ENCODE measurements at regions not wholly inside any gene's neighbourhood (a gene's known extent, or its start where the extent isn't known, plus 50 kb on each side); places are given as distances from the start of the nearest gene placed in this dataset.

GRCh38 chr4:30617836-30618235 lies 102.3 kb upstream of the PCDH7 start:
- Histone ChIP-seq H3K79me2 (ENCODE audit: insufficient read depth, low read length) (no peaks in the 10 kb centered on the region), H3K27me3 (ENCODE audit: control insufficient read depth in 2 of 2, insufficient read depth in 2 of 2, low read length in 2 of 2) (no peaks in the 10 kb centered on the region), H3K4me1 (ENCODE audit: control insufficient read depth in 1 of 2, insufficient read depth in 2 of 2, low read length in 2 of 2) (no peaks in the 10 kb centered on the region), H4K20me1 (ENCODE audit: insufficient read depth, low read length) (no peaks in the 10 kb centered on the region), H3K4me3 (replicated peaks in 1 of 3; ENCODE audit: low read depth in 2 of 3, low read length in 3 of 3) (no peak overlapping the region), H3K9me3 (replicated peaks in 1 of 2; ENCODE audit: control insufficient read depth in 1 of 2, insufficient read depth in 1 of 2, low read length in 2 of 2) (no peaks in the 10 kb centered on the region), H3K36me3 (replicated peaks in 1 of 2; ENCODE audit: control insufficient read depth in 1 of 2, insufficient read depth in 2 of 2, low read length in 2 of 2) (no peaks in the 10 kb centered on the region), H3K27ac (ENCODE audit: low read depth in 1 of 2, low read length in 2 of 2) (no peak overlapping the region), H3K4me2 (replicated peaks; ENCODE audit: extremely low read depth, low read length, poor library complexity, severe bottlenecking) (no peak overlapping the region), H3K9ac (ENCODE audit: insufficient read depth, low read length, poor library complexity, severe bottlenecking) (no peak overlapping the region), H2AFZ (ENCODE audit: insufficient read depth, low read depth, low read length, poor library complexity, severe bottlenecking) (no peak overlapping the region)
- no peaks in the 10 kb centered on the region for H3K4me1 Mint-ChIP-seq
- no CpG with 5 or more reads among the region's 2 CpGs for WGBS (ENCODE audit: insufficient coverage)
- no peak overlapping the region for H3K4me3 Mint-ChIP-seq
- intact Hi-C loops (cut with micrococcal nuclease), result no loop called here
- H3K27me3 Mint-ChIP-seq (ENCODE audit: low read depth in 3 of 3), result peaks cover 0 to 2% (median 0%) of the 10 kb centered on the region in 3 donors
- no peak for DNase-seq
- H3K36me3 Mint-ChIP-seq, result no peaks in the 10 kb centered on the region
- H3K27ac Mint-ChIP-seq, result no peak overlapping the region
- no peaks in the 10 kb centered on the region for H3K9me3 Mint-ChIP-seq
- TF ChIP-seq CTCF (IDR thresholded peaks at IDR 0.05), result no peak

GRCh38 chr4:30619679-30620078 lies 100.5 kb upstream of the PCDH7 start:
- no peaks in the 10 kb centered on the region for H4K20me1 ChIP-seq (ENCODE audit: insufficient read depth, low read length)
- H3K4me1 Mint-ChIP-seq, result no peaks in the 10 kb centered on the region
- no peaks in the 10 kb centered on the region for H3K79me2 ChIP-seq (ENCODE audit: insufficient read depth, low read length)
- no peak overlapping the region for H3K9ac ChIP-seq (ENCODE audit: insufficient read depth, low read length, poor library complexity, severe bottlenecking)
- no peak for DNase-seq
- no peak overlapping the region for H3K4me2 ChIP-seq (replicated peaks; ENCODE audit: extremely low read depth, low read length, poor library complexity, severe bottlenecking)
- H3K36me3 ChIP-seq (replicated peaks in 1 of 2; ENCODE audit: control insufficient read depth in 1 of 2, insufficient read depth in 2 of 2, low read length in 2 of 2), result no peaks in the 10 kb centered on the region
- H3K9me3 Mint-ChIP-seq, result peaks cover 0 to 2% (median 0%) of the 10 kb centered on the region in 7 donors
- WGBS (ENCODE audit: insufficient coverage), result no CpG with 5 or more reads among the region's 1 CpG
- no peak overlapping the region for H3K27ac Mint-ChIP-seq
- H3K27ac ChIP-seq (ENCODE audit: low read depth in 1 of 2, low read length in 2 of 2), result no peak overlapping the region
- no peak overlapping the region for H3K4me3 Mint-ChIP-seq
- no peak overlapping the region for H3K4me3 ChIP-seq (replicated peaks in 1 of 3; ENCODE audit: low read depth in 2 of 3, low read length in 3 of 3)
- H3K27me3 ChIP-seq (ENCODE audit: control insufficient read depth in 2 of 2, insufficient read depth in 2 of 2, low read length in 2 of 2), result no peaks in the 10 kb centered on the region
- H2AFZ ChIP-seq (ENCODE audit: insufficient read depth, low read depth, low read length, poor library complexity, severe bottlenecking), result no peak overlapping the region
- TF ChIP-seq CTCF (IDR thresholded peaks at IDR 0.05), result no peak
- intact Hi-C loops (cut with micrococcal nuclease), result no loop called here
- no peaks in the 10 kb centered on the region for H3K36me3 Mint-ChIP-seq
- no peaks in the 10 kb centered on the region for H3K4me1 ChIP-seq (ENCODE audit: control insufficient read depth in 1 of 2, insufficient read depth in 2 of 2, low read length in 2 of 2)
- no peaks in the 10 kb centered on the region for H3K9me3 ChIP-seq (replicated peaks in 1 of 2; ENCODE audit: control insufficient read depth in 1 of 2, insufficient read depth in 1 of 2, low read length in 2 of 2)
- H3K27me3 Mint-ChIP-seq (ENCODE audit: low read depth in 3 of 3), result peaks cover 0 to 4% (median 0%) of the 10 kb centered on the region in 3 donors

All from CD14-positive monocyte (primary cell).